Right lobe of liver (tissue), 4 donors: ENCODE measurements at regions not wholly inside any gene's neighbourhood (a gene's known extent, or its start where the extent isn't known, plus 50 kb on each side); places are given as distances from the start of the nearest gene placed in this dataset.

Experiments
- CTCF ChIP-seq, 4 donors: fragments of 200-600 bp in 3 of 4; fragments of 450-650 bp in 1 of 4; IDR thresholded peaks; one replicate each; pipeline versions ENCODE4 v1.5.1 to v1.8.0; 2016 to 2022; ENCODE audit warnings: antibody characterized with exemption in 4 of 4, mild to moderate bottlenecking in 2 of 4
- POLR2A ChIP-seq: fragments of 450-650 bp; IDR thresholded peaks from one replicate; pipeline ENCODE4 v1.6.1; 2017; ENCODE audit warnings: antibody characterized with exemption, mild to moderate bottlenecking
- donor health status: DM: no; HTN: no; CAD: no.
- donor health status: DM: no; HTN: no; CAD: no.
- donor health status: DM: no; HTN: yes; CAD: no.

GRCh38 chr5:154679501-154679900, 75.7 kb upstream of the LARP1 start:
- TF ChIP-seq CTCF (IDR thresholded peaks at IDR 0.05) = no peak
- no peak for TF ChIP-seq POLR2A
